ENCODE measurements at regions not wholly inside any gene's neighbourhood (a gene's known extent, or its start where the extent isn't known, plus 50 kb on each side); places are given as distances from the start of the nearest gene placed in this dataset.

DNA sequence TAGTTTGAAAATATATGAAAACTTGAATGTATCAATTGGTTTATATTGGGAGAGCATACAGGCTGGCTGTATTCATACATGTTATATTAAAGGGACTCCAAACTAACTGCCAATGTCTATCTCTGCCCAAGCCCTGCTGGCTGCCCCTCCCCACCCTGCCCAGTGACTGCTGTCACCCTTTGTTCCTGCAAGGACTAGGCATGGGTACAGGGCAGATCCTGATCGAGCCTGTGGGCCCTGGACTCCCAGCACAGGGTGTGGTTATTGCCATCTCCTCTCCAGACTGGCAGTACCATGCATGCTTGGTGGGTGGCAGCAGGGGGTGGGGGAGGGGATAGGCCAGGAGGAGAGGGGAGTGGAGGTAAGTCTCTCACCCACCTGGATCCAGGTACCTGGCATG, 167.5 kb upstream of the RASGEF1B start:
- DNase-seq (ENCODE audit: low read depth in 4 of 4, low spot score in 1 of 4): no peak

DNA sequence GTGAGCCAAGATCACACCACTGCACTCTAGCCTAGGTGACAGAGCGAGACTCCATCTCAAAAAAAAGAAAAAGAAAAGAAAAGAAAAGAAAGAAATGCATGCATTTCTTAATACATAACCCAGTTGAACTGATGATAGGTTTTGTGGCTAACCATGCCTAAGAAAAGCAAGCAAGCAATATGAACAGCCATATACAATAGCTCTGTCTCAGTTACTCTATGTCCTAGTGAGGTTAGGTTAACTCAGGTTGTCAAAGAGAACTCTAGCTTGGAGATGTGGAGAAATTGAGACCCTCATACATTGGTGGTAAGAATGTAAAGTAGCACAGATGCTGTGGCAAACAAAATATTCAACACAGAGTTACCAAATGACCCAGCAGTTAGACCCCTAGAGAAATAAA, 167.0 kb upstream of the RASGEF1B start:
- DNase-seq (ENCODE audit: low read depth in 4 of 4, low spot score in 1 of 4): no peak

DNA sequence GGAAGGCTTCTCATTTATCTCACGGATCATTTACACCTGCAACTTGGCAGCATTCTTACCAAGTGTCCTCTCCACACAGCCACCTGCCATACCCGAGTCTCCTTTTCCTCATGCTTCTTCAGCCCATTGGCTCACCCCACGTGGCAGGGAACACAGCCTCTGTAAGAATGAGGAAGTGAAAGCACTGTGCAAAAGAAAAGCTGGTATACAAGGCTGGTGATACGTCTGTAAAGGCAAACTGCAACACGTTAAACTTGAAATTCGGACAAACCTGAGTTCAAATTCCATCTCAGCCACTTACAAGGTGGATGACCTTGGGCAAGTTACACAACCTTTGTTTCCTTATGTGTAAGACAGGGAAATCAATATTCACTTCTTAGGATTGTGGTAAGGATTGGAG, 164.0 kb upstream of the RASGEF1B start:
- no peak for DNase-seq (ENCODE audit: low read depth in 4 of 4, low spot score in 1 of 4)

DNA sequence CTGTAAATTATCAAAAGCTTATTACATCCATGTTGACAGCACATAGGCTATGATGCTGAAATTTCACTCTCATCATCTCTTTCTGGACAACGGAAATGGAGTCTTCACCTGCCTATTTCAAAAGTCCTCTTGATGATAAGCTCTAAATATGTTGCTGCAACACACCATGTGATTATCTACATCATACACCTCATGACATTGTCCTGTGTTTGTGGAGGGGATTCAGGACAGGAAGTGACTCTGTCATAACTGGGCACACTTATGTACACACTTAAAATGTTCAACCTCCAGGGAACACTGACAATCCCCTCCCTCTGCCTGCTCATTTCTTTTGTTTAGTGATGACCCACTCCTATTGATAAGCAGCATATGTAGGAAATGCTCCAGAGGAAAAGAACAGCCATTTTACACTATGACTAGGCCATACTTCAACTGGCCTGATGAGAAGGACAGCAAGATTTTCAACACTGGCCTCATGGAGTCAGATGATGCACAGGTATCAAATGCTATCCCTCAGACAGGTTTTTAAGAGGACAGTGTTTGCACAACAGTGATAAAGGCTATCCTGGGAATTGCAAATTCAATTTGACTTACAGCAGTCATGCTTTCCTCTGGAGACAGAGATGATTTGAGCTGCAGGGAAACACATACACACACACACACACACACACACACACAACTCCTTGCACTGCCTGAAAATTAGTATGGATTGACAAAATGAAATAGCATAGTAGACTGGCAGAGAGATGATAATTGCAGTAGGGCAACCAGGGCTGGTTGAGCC, 163.3 kb upstream of the RASGEF1B start:
- no peak for DNase-seq (ENCODE audit: low read depth in 4 of 4, low spot score in 1 of 4)

DNA sequence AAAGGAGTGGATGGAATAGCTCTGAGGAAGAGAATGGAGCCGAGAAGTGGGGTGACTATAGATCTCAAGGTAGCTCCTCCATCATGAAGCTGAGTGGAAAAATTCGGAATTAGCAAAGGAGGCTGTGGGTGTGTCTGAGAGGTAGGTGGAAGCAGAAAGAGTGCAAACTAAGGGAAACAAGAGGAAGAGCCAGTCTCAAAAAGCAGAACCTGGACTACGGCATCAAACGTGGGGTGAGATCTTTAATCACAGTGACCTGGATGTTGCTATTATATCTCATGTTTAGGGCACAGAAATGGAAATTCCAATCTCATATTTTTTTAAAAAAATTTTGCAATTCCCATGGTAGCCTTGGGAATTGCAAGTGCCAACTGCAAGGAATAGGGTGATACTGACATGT, 162.5 kb upstream of the RASGEF1B start:
- DNase-seq (ENCODE audit: low read depth in 4 of 4, low spot score in 1 of 4): no peak

DNA sequence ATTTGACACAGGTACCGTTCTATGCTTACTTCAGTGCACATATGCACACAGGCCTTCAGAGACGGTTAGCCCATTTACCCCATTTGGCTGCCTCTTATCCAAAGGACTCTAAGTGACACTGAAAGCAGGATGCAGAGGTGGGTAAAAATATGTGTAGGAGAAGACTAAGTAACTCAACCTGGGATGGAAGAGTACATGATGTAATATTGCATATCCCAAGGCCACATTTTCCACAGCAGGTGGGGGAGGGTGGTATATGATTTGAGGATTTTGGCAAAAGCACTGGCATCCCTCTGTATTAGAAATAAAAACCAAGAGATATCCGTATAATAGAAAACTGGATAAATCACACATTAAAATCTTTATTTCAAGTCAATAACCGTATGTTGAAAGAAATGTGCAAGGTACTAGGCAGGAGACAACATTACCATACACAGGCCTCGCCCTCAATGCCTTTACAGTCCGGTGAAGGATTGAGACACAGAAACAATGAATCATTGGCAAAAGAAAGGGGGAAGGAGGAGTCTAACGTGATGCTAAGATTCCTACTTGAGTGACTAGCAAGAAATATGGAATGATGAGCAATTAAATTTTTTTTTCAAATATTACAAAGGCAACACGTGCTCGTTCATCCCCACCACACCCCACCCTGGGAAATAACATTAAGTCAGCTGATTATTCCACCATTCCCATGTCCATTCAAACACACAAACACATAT, 161.0 kb upstream of the RASGEF1B start:
- DNase-seq (ENCODE audit: low read depth in 4 of 4, low spot score in 1 of 4): no peak

DNA sequence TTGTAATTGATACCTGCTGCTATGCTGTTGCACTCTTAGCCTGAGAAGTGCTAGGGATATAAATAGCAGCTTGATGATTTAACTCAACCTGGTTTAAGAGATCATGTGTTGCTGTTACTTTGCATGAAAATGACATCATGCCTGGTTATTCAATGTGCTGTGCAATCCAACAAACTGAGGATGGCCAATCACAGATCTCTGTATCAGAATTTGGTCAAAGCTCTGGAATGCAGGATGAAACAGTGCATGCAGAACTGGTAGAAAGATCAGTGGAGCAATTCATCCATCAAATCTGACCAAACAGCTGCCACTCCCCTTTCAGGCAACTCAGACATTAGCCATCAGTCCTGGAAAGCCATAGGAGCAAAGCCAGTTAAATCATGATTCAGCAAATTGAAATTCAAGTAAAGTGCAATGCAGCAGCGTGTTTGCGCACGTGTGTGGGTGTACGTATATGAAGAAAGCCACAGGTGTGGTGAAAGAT, 160.3 kb upstream of the RASGEF1B start:
- DNase-seq (ENCODE audit: low read depth in 4 of 4, low spot score in 1 of 4): no peak

DNA sequence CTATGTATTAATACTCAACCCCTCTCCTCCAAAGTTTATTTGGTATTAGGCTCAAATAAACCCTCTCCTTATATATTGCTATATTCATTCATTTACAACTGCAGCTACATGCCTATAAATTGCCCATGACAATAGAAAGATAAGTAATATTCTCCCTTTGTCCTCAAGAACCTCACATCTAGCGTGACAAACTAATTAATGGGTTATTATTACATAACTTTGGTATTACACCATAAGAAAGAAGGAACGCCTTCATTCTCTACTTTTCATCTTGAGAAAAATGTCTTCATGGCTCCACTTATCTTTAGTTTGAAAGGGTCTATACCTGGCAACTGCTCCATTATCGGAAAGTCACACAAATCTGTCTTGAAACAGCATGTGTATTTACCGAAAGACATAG, 157.7 kb upstream of the RASGEF1B start:
- DNase-seq (ENCODE audit: low read depth in 4 of 4, low spot score in 1 of 4): no peak

DNA sequence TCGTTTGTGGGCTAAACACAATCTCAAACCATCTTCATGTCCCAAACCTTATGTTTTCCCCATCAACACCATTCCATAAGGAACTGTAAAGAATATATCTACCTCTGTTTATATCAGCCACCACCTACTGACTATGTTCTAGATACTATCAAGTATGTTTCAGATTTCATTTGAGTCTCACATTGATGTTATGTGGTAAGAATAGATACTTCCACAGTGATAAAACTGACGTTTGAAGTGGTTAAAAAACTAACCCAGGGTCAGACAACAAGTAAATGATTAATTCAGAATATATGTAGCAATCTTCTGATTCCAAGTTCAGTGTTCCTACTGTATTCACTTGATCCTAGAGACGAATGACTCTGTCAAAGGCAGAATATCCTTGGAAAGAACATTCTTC, 156.8 kb upstream of the RASGEF1B start:
- DNase-seq (ENCODE audit: low read depth in 4 of 4, low spot score in 1 of 4): no peak

DNA sequence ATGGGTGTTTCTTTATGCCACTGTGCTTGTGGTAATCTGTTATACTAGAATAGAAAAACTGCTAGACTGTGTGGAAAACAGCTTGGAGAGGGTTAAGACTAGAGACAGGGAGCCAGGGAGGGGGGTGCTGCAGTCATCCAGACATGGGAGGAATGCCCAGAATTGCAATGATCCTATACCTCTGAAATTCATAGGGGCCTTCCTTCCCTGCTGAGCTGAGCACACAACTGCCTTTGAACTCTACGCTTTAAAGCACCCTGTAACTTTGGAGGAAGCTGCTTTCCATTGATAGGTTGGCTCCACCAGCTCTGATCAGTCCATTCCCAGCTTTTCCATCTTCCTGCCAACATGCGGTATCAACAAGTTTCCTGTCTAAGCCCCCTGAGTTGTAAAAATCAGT, 155.9 kb upstream of the RASGEF1B start:
- no peak for DNase-seq (ENCODE audit: low read depth in 4 of 4, low spot score in 1 of 4)

GRCh38 chr4:81626851-81627250, 155.1 kb upstream of the RASGEF1B start:
- DNase-seq (ENCODE audit: low read depth in 4 of 4, low spot score in 1 of 4): no peak

GRCh38 chr4:81625422-81626417, 154.0 kb upstream of the RASGEF1B start:
- no peak for DNase-seq (ENCODE audit: low read depth in 4 of 4, low spot score in 1 of 4)

- DNase-seq (ENCODE audit: low read depth in 4 of 4, low spot score in 1 of 4): no peak
Measured at GRCh38 chr4:81623434-81623833, 151.7 kb upstream of the RASGEF1B start.

GRCh38 chr4:81622474-81623184, 150.9 kb upstream of the RASGEF1B start:
- DNase-seq (ENCODE audit: low read depth in 4 of 4, low spot score in 1 of 4): no peak

GRCh38 chr4:81622028-81622427, 150.3 kb upstream of the RASGEF1B start:
- no peak for DNase-seq (ENCODE audit: low read depth in 4 of 4, low spot score in 1 of 4)

DNA sequence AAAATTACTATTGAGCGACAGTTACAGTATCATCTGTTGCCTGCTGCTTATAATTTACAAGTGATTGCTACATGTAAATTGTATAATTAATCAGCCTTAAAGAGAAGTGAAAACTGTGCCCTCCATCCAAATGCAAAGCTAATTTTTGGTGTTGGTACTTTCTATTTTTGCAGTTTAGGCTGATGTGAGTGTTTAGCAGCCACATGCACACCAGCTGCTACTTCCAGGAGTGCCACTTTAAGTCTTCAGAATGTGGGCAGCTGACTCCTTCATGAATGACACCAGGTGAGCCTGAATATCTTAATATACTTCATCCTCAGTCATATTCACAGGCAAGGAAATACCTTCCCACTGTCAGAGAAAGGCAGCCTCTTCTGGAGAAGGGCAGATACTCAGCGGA, 149.8 kb upstream of the RASGEF1B start:
- no peak for DNase-seq (ENCODE audit: low read depth in 4 of 4, low spot score in 1 of 4)

DNA sequence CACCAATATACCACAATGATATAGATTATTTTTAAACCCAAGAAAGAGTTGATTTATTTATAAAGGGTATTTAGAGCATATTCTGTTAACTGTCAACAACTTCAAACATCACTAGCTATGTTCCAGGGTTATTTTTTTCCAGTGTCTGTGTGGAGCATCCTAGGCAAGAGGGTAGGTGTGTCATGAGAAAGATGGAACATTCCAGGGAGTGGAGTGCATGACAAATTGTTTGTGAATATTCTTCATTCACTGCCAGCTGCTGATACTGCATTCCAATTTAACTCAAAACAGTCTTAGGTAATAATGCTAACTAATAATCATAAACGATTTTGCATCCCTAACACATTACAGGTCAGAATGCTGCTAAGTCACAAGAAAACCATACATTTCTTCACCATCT, 148.7 kb upstream of the RASGEF1B start:
- DNase-seq (ENCODE audit: low read depth in 4 of 4, low spot score in 1 of 4): no peak

DNA sequence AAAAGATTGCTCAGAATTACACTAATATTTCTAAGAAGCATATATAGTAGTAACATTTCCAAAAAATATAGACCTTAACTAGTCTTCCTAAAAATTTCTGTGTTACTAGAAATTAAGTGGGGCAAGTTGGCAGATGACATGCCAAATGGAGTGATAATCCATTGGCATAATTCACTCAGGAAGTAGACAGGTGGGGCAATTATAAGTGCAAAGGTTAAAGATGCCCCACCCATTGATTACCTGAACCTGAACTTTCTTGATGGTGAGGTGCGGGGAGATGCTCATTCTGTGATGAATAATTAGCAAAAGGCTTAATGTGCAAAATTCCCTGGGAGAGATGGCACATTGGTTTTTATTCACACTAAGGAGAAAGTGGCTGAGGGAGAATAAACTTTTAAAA, 145.8 kb upstream of the RASGEF1B start:
- DNase-seq (ENCODE audit: low read depth in 4 of 4, low spot score in 1 of 4): no peak

GRCh38 chr4:81611221-81611620, 139.5 kb upstream of the RASGEF1B start:
- no peak for DNase-seq (ENCODE audit: low read depth in 4 of 4, low spot score in 1 of 4)

- no peak for DNase-seq (ENCODE audit: low read depth in 4 of 4, low spot score in 1 of 4)
Measured at GRCh38 chr4:81609844-81610243, 138.1 kb upstream of the RASGEF1B start.

DNA sequence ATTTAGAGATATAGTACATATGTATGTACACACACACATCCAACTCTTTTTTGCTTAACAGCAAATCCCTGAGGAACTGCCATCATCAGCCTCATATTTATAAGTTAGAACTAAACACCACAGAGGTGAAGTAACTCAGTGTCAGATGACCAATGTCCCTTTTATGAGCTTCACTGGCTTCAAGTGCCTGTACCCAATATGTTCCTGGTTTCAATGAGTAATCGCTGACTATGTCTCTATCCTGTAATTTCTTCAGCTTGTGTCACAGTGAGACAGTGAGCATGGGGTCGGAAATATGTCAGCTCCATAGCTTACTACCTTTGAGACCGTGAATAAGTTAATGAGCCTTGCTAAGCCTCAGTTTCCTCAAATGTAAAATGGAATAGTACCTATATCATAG, 136.2 kb upstream of the RASGEF1B start:
- DNase-seq (ENCODE audit: low read depth in 4 of 4, low spot score in 1 of 4): no peak
